ENCODE measurements at regions not wholly inside any gene's neighbourhood (a gene's known extent, or its start where the extent isn't known, plus 50 kb on each side); places are given as distances from the start of the nearest gene placed in this dataset.

DNA sequence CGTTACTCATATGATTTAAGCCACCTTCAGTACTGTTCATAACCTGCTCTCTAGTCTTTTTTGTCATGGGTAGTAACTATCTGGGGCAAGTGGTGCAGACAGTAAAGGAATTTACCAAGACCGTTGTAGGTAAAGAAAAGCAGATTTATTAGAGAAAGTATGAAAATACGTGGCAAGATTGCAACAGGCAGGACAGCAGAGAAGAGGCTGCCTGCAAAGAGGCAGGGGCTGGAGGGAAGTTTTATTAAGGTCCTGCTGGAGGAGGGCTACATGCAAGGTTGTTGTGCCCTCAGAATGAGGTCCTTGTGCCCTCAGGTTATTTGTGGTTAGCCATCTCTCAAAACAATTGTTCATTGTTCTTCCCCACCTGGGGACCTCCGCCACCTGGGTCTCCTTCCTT lies 444.3 kb downstream of the BCKDHB start:
- no peak overlapping the region for H3K27ac ChIP-seq (ENCODE audit: low read depth, low read length, poor library complexity, severe bottlenecking)
- H3K9me3 ChIP-seq (ENCODE audit: low read depth, low read length, poor library complexity, severe bottlenecking), result no peaks in the 10 kb centered on the region
- H3K4me1 ChIP-seq (ENCODE audit: insufficient read depth, low read length, poor library complexity, severe bottlenecking), result no peaks in the 10 kb centered on the region
- no peak for TF ChIP-seq EZH2 (IDR thresholded peaks at IDR 0.05; ENCODE audit: borderline replicate concordance, low read depth, low read length, poor library complexity, severe bottlenecking)
- no peak for TF ChIP-seq CTCF (conservative IDR thresholded peaks at IDR 0.05; ENCODE audit: low read depth, low read length)
- BruUV-seq (replicated peaks), result no TSS peak
- no peak overlapping the region for H3K4me3 ChIP-seq (ENCODE audit: low read depth, low read length, poor library complexity, severe bottlenecking)
- ChIA-PET POLR2A (ENCODE audit: low non-redundant PET) (no interaction called here), CTCF (no interaction called here)
- intact Hi-C loops (cut with micrococcal nuclease; ENCODE audit: unreplicated experiment), result no loop called here
- no peak for DNase-seq (ENCODE audit: low spot score)
- H3K27me3 ChIP-seq (replicated peaks; ENCODE audit: insufficient read depth, low read depth, low read length, poor library complexity), result no peaks in the 10 kb centered on the region
- H3K36me3 ChIP-seq (ENCODE audit: insufficient read depth, low read length, poor library complexity, severe bottlenecking), result no peaks in the 10 kb centered on the region

GRCh38 chr6:80550281-80550680 lies 443.8 kb downstream of the BCKDHB start:
- intact Hi-C loops (cut with micrococcal nuclease; ENCODE audit: unreplicated experiment), result no loop called here
- CTCF ChIA-PET, result no interaction called here
- no peaks in the 10 kb centered on the region for H3K9me3 ChIP-seq (ENCODE audit: low read depth, low read length, poor library complexity, severe bottlenecking)
- H3K27ac ChIP-seq (ENCODE audit: low read depth, low read length, poor library complexity, severe bottlenecking), result no peak overlapping the region
- no peaks in the 10 kb centered on the region for H3K27me3 ChIP-seq (replicated peaks; ENCODE audit: insufficient read depth, low read depth, low read length, poor library complexity)
- no TSS peak for BruUV-seq (replicated peaks)
- TF ChIP-seq EZH2 (IDR thresholded peaks at IDR 0.05; ENCODE audit: borderline replicate concordance, low read depth, low read length, poor library complexity, severe bottlenecking) (no peak), CTCF (conservative IDR thresholded peaks at IDR 0.05; ENCODE audit: low read depth, low read length) (no peak)
- no peaks in the 10 kb centered on the region for H3K4me1 ChIP-seq (ENCODE audit: insufficient read depth, low read length, poor library complexity, severe bottlenecking)
- no peak overlapping the region for H3K4me3 ChIP-seq (ENCODE audit: low read depth, low read length, poor library complexity, severe bottlenecking)
- no peak for DNase-seq (ENCODE audit: low spot score)
- H3K36me3 ChIP-seq (ENCODE audit: insufficient read depth, low read length, poor library complexity, severe bottlenecking), result no peaks in the 10 kb centered on the region
- POLR2A ChIA-PET (ENCODE audit: low non-redundant PET), result no interaction called here

DNA sequence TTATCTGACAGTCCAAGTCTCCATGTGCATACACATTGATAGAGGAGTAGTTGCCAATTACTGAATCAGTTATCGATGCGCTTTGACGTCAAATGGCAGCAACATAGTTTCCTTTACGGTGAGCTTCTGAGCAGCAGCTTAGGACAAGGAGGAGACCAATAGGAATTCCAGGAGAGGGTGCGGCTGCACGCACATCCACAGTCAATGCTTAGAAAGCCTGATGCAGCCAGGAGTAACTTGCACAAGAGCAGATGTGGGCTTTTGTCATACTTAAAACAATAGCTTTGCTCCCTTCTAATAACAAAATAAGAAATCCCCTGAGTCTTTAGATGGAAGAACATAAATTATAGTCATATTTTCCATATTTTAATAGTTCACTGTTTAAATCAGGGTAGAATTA lies 442.1 kb downstream of the BCKDHB start:
- BruUV-seq (replicated peaks), result no TSS peak
- Histone ChIP-seq H3K9me3 (ENCODE audit: low read depth, low read length, poor library complexity, severe bottlenecking) (no peaks in the 10 kb centered on the region), H3K4me1 (ENCODE audit: insufficient read depth, low read length, poor library complexity, severe bottlenecking) (no peaks in the 10 kb centered on the region), H3K27me3 (replicated peaks; ENCODE audit: insufficient read depth, low read depth, low read length, poor library complexity) (no peaks in the 10 kb centered on the region), H3K4me3 (ENCODE audit: low read depth, low read length, poor library complexity, severe bottlenecking) (no peak overlapping the region), H3K36me3 (ENCODE audit: insufficient read depth, low read length, poor library complexity, severe bottlenecking) (no peaks in the 10 kb centered on the region), H3K27ac (ENCODE audit: low read depth, low read length, poor library complexity, severe bottlenecking) (no peak overlapping the region)
- ChIA-PET POLR2A (ENCODE audit: low non-redundant PET) (interaction anchor here (0.6 kb wide), 1 partner anchor 18 kb away, joined by 3 read pairs; no protein-coding TSS in a partner anchor), CTCF (no interaction called here)
- no peak for TF ChIP-seq EZH2 (IDR thresholded peaks at IDR 0.05; ENCODE audit: borderline replicate concordance, low read depth, low read length, poor library complexity, severe bottlenecking)
- TF ChIP-seq CTCF (conservative IDR thresholded peaks at IDR 0.05; ENCODE audit: low read depth, low read length), result no peak
- DNase-seq (ENCODE audit: low spot score), result no peak
- intact Hi-C loops (cut with micrococcal nuclease; ENCODE audit: unreplicated experiment), result no loop called here
